Thymus (tissue), 11 donors: ENCODE measurements at regions not wholly inside any gene's neighbourhood (a gene's known extent, or its start where the extent isn't known, plus 50 kb on each side); places are given as distances from the start of the nearest gene placed in this dataset.
A peak's percentile ranks its signal among the peaks of the same experiment; 100 is the strongest.

Experiments used
- DNase-seq, 9 donors: peaks; one replicate each; pipeline ENCODE4 v3.0.0-alpha.2; 2013; ENCODE audit warnings: low spot score in 9 of 9, low read depth in 6 of 9, missing footprints in 1 of 9
- H3K27ac ChIP-seq, 2 donors: one replicate each; pipeline ENCODE4 v1.5.1; 2013; ENCODE audit warnings: control low read depth in 1 of 2, low read depth in 1 of 2, low read length in 1 of 2, mild to moderate bottlenecking in 1 of 2, moderate library complexity in 1 of 2
- H3K27me3 ChIP-seq, 2 donors: one replicate each; pipeline ENCODE4 v1.5.1; 2013; ENCODE audit warnings: low read length in 1 of 2; ENCODE audit not compliant: control insufficient read depth in 2 of 2, insufficient read depth in 1 of 2
- H3K36me3 ChIP-seq, 2 donors: one replicate each; pipeline ENCODE4 v1.5.1; 2013; ENCODE audit warnings: low read length in 1 of 2, mild to moderate bottlenecking in 1 of 2, moderate library complexity in 1 of 2; ENCODE audit not compliant: control insufficient read depth in 2 of 2, insufficient read depth in 2 of 2
- H3K4me1 ChIP-seq, 2 donors: one replicate each; pipeline ENCODE4 v1.5.1; 2013; ENCODE audit warnings: low read length in 2 of 2; ENCODE audit not compliant: control insufficient read depth in 2 of 2, insufficient read depth in 2 of 2
- H3K4me3 ChIP-seq, 2 donors: one replicate each; pipeline ENCODE4 v1.5.1; 2013; ENCODE audit warnings: low read length in 2 of 2, control low read depth in 1 of 2, mild to moderate bottlenecking in 1 of 2
- H3K9me3 ChIP-seq, 2 donors: one replicate each; pipeline ENCODE4 v1.5.1; 2013; ENCODE audit warnings: low read length in 1 of 2, mild to moderate bottlenecking in 1 of 2; ENCODE audit not compliant: control insufficient read depth in 2 of 2, insufficient read depth in 1 of 2
- WGBS: extraction: QIAGEN DNeasy Blood & Tissue Kit; methylation state at CpG from one replicate; pipeline ENCODE4 v1.1.7; 2013; 5-methylcytosine and 5-hydroxymethylcytosine counted together
- donor health status: healthy.

- H3K36me3 ChIP-seq = no peaks in the 10 kb centered on the region
- H3K9me3 ChIP-seq = no peaks in the 10 kb centered on the region
- H3K27me3 ChIP-seq = no peaks in the 10 kb centered on the region
- no peak overlapping the region for H3K4me3 ChIP-seq
- no peak overlapping the region for H3K27ac ChIP-seq
- no peaks in the 10 kb centered on the region for H3K4me1 ChIP-seq
- no peak for DNase-seq
Measured at GRCh38 chr3:102178817-102179216, 256.0 kb upstream of the ZPLD1 start.

GRCh38 chr3:102179326-102180177 is 255.3 kb upstream of the ZPLD1 start:
- no peak for DNase-seq
- no peak overlapping the region for H3K4me3 ChIP-seq
- H3K36me3 ChIP-seq = no peaks in the 10 kb centered on the region
- no peaks in the 10 kb centered on the region for H3K4me1 ChIP-seq
- H3K27me3 ChIP-seq = no peaks in the 10 kb centered on the region
- no peak overlapping the region for H3K27ac ChIP-seq
- WGBS = 40% methylated on average over 6 of the region's 6 CpGs
- H3K9me3 ChIP-seq = no peaks in the 10 kb centered on the region

- DNase-seq = peak in 1 of 9 donors; percentile 37
- Histone ChIP-seq H3K36me3 (no peaks in the 10 kb centered on the region), H3K9me3 (no peaks in the 10 kb centered on the region), H3K4me1 (no peaks in the 10 kb centered on the region), H3K27ac (no peak overlapping the region), H3K27me3 (no peaks in the 10 kb centered on the region), H3K4me3 (no peak overlapping the region)
- WGBS = 12% methylated on average over 7 of the region's 7 CpGs
Measured at GRCh38 chr3:102180280-102180931, 254.4 kb upstream of the ZPLD1 start.

DNA sequence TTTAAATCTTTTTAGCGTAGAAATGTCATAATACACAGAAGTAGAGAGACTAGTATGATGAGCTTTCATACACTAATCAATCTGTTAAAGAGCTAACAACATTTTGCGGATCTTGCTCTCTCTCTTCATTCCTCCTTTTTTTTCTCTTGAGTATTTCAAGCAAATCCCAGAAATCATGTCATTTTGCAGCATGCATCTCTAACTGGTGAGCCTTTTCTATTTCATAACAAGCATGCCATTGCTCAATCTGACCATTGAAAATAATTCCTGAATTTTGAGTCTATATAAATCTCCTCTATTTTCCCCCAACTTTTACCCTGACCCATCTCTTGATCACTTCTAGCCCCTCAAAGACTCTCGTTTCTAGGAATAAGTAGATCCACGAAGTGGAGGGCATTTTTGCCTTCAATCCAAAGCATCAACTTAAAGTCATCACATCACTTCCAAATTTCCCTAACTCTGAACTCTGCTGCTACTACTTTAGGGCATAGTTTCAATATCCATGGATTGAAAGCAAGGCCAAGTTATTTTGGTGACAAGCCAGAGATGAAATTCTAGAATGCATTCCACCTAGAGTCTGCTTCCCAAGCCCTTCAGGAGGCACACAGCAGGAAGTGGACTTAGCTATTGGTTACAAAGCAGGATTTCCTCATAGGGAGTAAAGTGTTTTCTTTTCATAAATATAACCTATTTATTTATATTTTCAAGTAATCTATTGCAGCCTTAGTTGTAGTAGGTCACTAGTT is 253.5 kb upstream of the ZPLD1 start:
- no peak overlapping the region for H3K27ac ChIP-seq
- DNase-seq = peak in 1 of 9 donors; percentile 17
- WGBS = 93% methylated on average over 4 of the region's 4 CpGs
- no peak overlapping the region for H3K4me3 ChIP-seq
- no peaks in the 10 kb centered on the region for H3K36me3 ChIP-seq
- no peaks in the 10 kb centered on the region for H3K4me1 ChIP-seq
- no peaks in the 10 kb centered on the region for H3K27me3 ChIP-seq
- no peaks in the 10 kb centered on the region for H3K9me3 ChIP-seq

DNA sequence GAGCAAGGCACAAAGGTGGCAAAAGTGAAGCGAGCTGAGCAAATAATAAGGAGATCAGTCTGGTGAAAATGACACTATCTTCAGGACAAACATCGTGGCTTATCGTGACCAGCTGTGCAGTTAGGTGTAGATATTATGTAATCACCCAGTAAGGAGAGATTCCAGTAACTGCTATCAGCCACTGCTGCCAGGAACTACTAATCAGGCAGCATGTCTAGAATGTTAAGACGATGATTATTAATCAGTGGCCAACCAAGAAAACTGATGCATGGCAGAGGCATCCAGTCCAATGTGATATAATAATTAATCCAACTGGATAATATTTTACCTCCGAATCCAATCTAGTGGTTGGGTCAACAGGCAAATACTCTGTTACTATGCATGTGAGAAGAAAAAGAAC is 252.7 kb upstream of the ZPLD1 start:
- DNase-seq = no peak
- no peaks in the 10 kb centered on the region for H3K27me3 ChIP-seq
- no peaks in the 10 kb centered on the region for H3K4me1 ChIP-seq
- no peaks in the 10 kb centered on the region for H3K9me3 ChIP-seq
- no peaks in the 10 kb centered on the region for H3K36me3 ChIP-seq
- H3K4me3 ChIP-seq = no peak overlapping the region
- WGBS = 83% methylated on average over 5 of the region's 5 CpGs
- H3K27ac ChIP-seq = no peak overlapping the region

- no peaks in the 10 kb centered on the region for H3K27me3 ChIP-seq
- H3K9me3 ChIP-seq = no peaks in the 10 kb centered on the region
- H3K27ac ChIP-seq = no peak overlapping the region
- H3K4me1 ChIP-seq = no peaks in the 10 kb centered on the region
- H3K36me3 ChIP-seq = no peaks in the 10 kb centered on the region
- DNase-seq = no peak
- no peak overlapping the region for H3K4me3 ChIP-seq
- WGBS = 95% methylated on average over 1 of the region's 1 CpG
Measured at GRCh38 chr3:102183186-102183585, 251.6 kb upstream of the ZPLD1 start.

DNA sequence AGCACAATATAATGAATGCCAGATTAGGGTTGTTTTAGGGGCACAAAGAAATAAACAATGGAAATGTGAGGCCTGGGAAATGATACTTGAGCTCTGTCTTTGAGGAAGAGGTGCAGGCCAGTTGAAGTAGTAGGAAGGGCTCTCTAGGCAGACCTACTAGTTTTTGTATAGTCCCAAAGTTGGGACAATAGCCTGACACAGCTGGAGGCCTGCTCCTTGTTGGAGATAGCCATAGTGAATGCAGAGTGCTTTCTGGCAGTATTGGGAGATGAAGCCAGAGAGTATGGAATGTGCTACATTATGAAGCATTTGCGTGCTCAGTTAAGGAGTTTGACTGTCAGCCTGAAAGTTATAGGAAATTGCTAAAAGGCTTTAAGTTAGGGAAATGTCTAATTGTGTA is 251.2 kb upstream of the ZPLD1 start:
- no peaks in the 10 kb centered on the region for H3K27me3 ChIP-seq
- DNase-seq = no peak
- no peaks in the 10 kb centered on the region for H3K9me3 ChIP-seq
- no peaks in the 10 kb centered on the region for H3K36me3 ChIP-seq
- H3K4me3 ChIP-seq = no peak overlapping the region
- H3K4me1 ChIP-seq = no peaks in the 10 kb centered on the region
- H3K27ac ChIP-seq = no peak overlapping the region
- 100% methylated on average over 1 of the region's 1 CpG for WGBS

- Histone ChIP-seq H3K4me1 (no peaks in the 10 kb centered on the region), H3K27ac (no peak overlapping the region), H3K4me3 (no peak overlapping the region), H3K36me3 (no peaks in the 10 kb centered on the region), H3K9me3 (no peaks in the 10 kb centered on the region), H3K27me3 (no peaks in the 10 kb centered on the region)
- WGBS = 79% methylated on average over 2 of the region's 2 CpGs
- no peak for DNase-seq
Measured at GRCh38 chr3:102189541-102189940, 245.3 kb upstream of the ZPLD1 start.
